A549 (cell line): ENCODE measurements at regions not wholly inside any gene's neighbourhood (a gene's known extent, or its start where the extent isn't known, plus 50 kb on each side); places are given as distances from the start of the nearest gene placed in this dataset.
A peak's percentile ranks its signal among the peaks of the same experiment; 100 is the strongest.

Experiments
- ATAC-seq, 2 experiments: fragments of 200-7000 bp in 1 of 2; fragments of >200 bp in 1 of 2; cut with Nextera tagmentation in 1 of 2; cut with Tn5 transposase in 1 of 2; 3 replicates each; pipeline versions ENCODE4 v1.8.0 to v1.9.1; 2018 to 2020; ENCODE audit warnings: mild to moderate bottlenecking in 1 of 2, moderate library complexity in 1 of 2
- CTCF ChIA-PET: fragments of 300-600 bp; sonication (Branson Sonifier 250); formaldehyde crosslinking; extraction: SDS; loops from one replicate; lab custom pipeline; 2021; ENCODE audit warnings: antibody characterized with exemption, inconsistent platforms; lab: Yijun Ruan, JAX
- POLR2A ChIA-PET: fragments of 350-600 bp; formaldehyde crosslinking; extraction: SDS; loops from one replicate; lab custom pipeline; 2021; ENCODE audit warnings: antibody characterized with exemption, inconsistent platforms; lab: Yijun Ruan, JAX
- DNase-seq, 2 experiments: peaks; one replicate each; pipeline versions ENCODE4 v3.0.0 to v3.0.0-alpha.2; 2011 to 2016; ENCODE audit warnings: low read depth in 1 of 2, low spot score in 1 of 2
- FAIRE-seq: peaks from 2 replicates; lab custom pipeline; 2011; peaks lifted over from hg19 to GRCh38; lab: Jason Lieb, UNC
- H3K27ac ChIP-seq, 2 experiments: fragments of >200 bp; sonication (Bioruptor Twin); formaldehyde crosslinking; 3 replicates each; pipeline ENCODE4 v1.5.1; 2016 to 2017
- H3K4me1 ChIP-seq: fragments of >200 bp; sonication (Bioruptor Twin); formaldehyde crosslinking; 3 replicates; pipeline ENCODE4 v1.6.1; 2016
- H3K4me2 ChIP-seq: fragments of >200 bp; sonication (Bioruptor Twin); formaldehyde crosslinking; 3 replicates; pipeline ENCODE4 v1.6.1; 2016
- H3K4me3 ChIP-seq: fragments of >200 bp; sonication (Bioruptor Twin); formaldehyde crosslinking; 3 replicates; pipeline ENCODE4 v1.5.1; 2016
- H3K9me3 ChIP-seq: fragments of >200 bp; sonication (Bioruptor Twin); formaldehyde crosslinking; 3 replicates; pipeline ENCODE4 v1.6.1; 2016
- ATOH8 ChIP-seq: fragments of 250-450 bp; sonication (Bioruptor Pico); IDR thresholded peaks from 2 replicates; pipeline ENCODE4 v1.5.0; 2020; ENCODE audit warnings: low read depth, mild to moderate bottlenecking, moderate library complexity
- BHLHE40 ChIP-seq: IDR thresholded peaks from 2 replicates; pipeline ENCODE4 v1.6.1; 2012; ENCODE audit warnings: low read depth, low read length, inconsistent platforms
- CBX2 ChIP-seq: fragments of 200-600 bp; sonication (generic); IDR thresholded peaks from 2 replicates; pipeline ENCODE4 v1.6.1; 2016; ENCODE audit warnings: low read depth, mild to moderate bottlenecking, borderline replicate concordance
- CHD2 ChIP-seq: fragments of 150-350 bp; IDR thresholded peaks from 2 replicates; pipeline ENCODE4 v1.6.1; 2014; ENCODE audit warnings: low read length; ENCODE audit not compliant: partially characterized antibody
- CHD4 ChIP-seq: fragments of 200-600 bp; sonication (generic); IDR thresholded peaks from 2 replicates; pipeline ENCODE4 v1.6.1; 2016; ENCODE audit warnings: antibody characterized with exemption, mild to moderate bottlenecking, borderline replicate concordance
- E2F6 ChIP-seq: IDR thresholded peaks from 2 replicates; pipeline ENCODE4 v1.6.1; 2012; ENCODE audit warnings: low read depth, borderline replicate concordance
- EHF ChIP-seq: fragments of 250-450 bp; sonication (Bioruptor Pico); IDR thresholded peaks from 2 replicates; pipeline ENCODE4 v1.5.0; 2020; ENCODE audit warnings: mild to moderate bottlenecking
- ESRRA ChIP-seq: fragments of 150-350 bp; IDR thresholded peaks from 2 replicates; pipeline ENCODE4 v1.6.1; 2014; ENCODE audit warnings: mild to moderate bottlenecking, low read length, borderline replicate concordance
- FOSB ChIP-seq: fragments of 250-450 bp; sonication (Bioruptor Pico); IDR thresholded peaks from 2 replicates; pipeline ENCODE4 v1.5.0; 2020; ENCODE audit warnings: mild to moderate bottlenecking, moderate library complexity
- FOSL2 ChIP-seq, 2 experiments: fragments of 450-650 bp in 1 of 2; fragments of >200 bp in 1 of 2; sonication (Bioruptor Twin) in 1 of 2; formaldehyde crosslinking; IDR thresholded peaks; 2 replicates each; pipeline versions ENCODE4 v1.5.0 to v1.6.1; 2016 to 2020; ENCODE audit warnings: mild to moderate bottlenecking in 1 of 2, moderate library complexity in 1 of 2
- HEYL ChIP-seq: fragments of 250-450 bp; sonication (Bioruptor Pico); IDR thresholded peaks from 2 replicates; pipeline ENCODE4 v1.8.0; 2021; ENCODE audit warnings: mild to moderate bottlenecking, moderate library complexity
- HOXA7 ChIP-seq: fragments of 250-450 bp; sonication (Bioruptor Pico); IDR thresholded peaks from 2 replicates; pipeline ENCODE4 v1.5.0; 2020; ENCODE audit warnings: mild to moderate bottlenecking, moderate library complexity
- HOXB13 ChIP-seq: fragments of 250-450 bp; sonication (Bioruptor Pico); IDR thresholded peaks from 2 replicates; pipeline ENCODE4 v1.5.0; 2020; ENCODE audit warnings: low read depth, mild to moderate bottlenecking, moderate library complexity
- JUNB ChIP-seq: fragments of >200 bp; sonication (Bioruptor Twin); formaldehyde crosslinking; IDR thresholded peaks from 2 replicates; pipeline ENCODE4 v1.6.1; 2016
- KDM5A ChIP-seq: fragments of 200-600 bp; sonication (generic); IDR thresholded peaks from 2 replicates; pipeline ENCODE4 v1.6.1; 2016; ENCODE audit warnings: antibody characterized with exemption, mild to moderate bottlenecking
- MAFK ChIP-seq: fragments of 450-650 bp; IDR thresholded peaks from 2 replicates; pipeline ENCODE4 v1.6.1; 2014; ENCODE audit not compliant: partially characterized antibody
- MAZ ChIP-seq: fragments of 150-350 bp; IDR thresholded peaks from 2 replicates; pipeline ENCODE4 v1.6.1; 2014; ENCODE audit warnings: antibody characterized with exemption, low read depth, low read length, borderline replicate concordance
- NFE2L2 ChIP-seq: fragments of 150-350 bp; conservative IDR thresholded peaks from 2 replicates; pipeline ENCODE4 v1.6.1; 2014; ENCODE audit warnings: low read length
- NPAS2 ChIP-seq: fragments of 250-450 bp; sonication (Bioruptor Pico); IDR thresholded peaks from 2 replicates; pipeline ENCODE4 v1.8.0; 2022; ENCODE audit warnings: mild to moderate bottlenecking, moderate library complexity, borderline replicate concordance
- PBX3 ChIP-seq: IDR thresholded peaks from 2 replicates; pipeline ENCODE4 v1.6.1; 2012
- POLR2AphosphoS2 ChIP-seq: conservative IDR thresholded peaks from 2 replicates; pipeline ENCODE4 v1.6.1; 2012; ENCODE audit warnings: low read length, improper control_type of control experiment, inconsistent platforms
- RAD21 ChIP-seq, 2 experiments: fragments of >200 bp in 1 of 2; sonication (Bioruptor Twin) in 1 of 2; formaldehyde crosslinking in 1 of 2; IDR thresholded peaks in 1 of 2; conservative IDR thresholded peaks in 1 of 2; 2 replicates in 1 of 2; 3 replicates in 1 of 2; pipeline ENCODE4 v1.6.1; 2012 to 2018; ENCODE audit warnings: inconsistent platforms in 1 of 2
- RARB ChIP-seq: fragments of 250-450 bp; sonication (Bioruptor Pico); IDR thresholded peaks from 2 replicates; pipeline ENCODE4 v1.8.0; 2021; ENCODE audit warnings: mild to moderate bottlenecking, moderate library complexity
- RFX5 ChIP-seq: fragments of 450-650 bp; IDR thresholded peaks from 2 replicates; pipeline ENCODE4 v1.7.1; 2014; ENCODE audit warnings: antibody characterized with exemption, mild to moderate bottlenecking, moderate library complexity
- SMC3 ChIP-seq: fragments of >200 bp; sonication (Bioruptor Twin); formaldehyde crosslinking; IDR thresholded peaks from 3 replicates; pipeline ENCODE4 v1.6.1; 2018; ENCODE audit warnings: inconsistent platforms
- ZSCAN20 ChIP-seq: fragments of 250-450 bp; sonication (Bioruptor Pico); IDR thresholded peaks from 2 replicates; pipeline ENCODE4 v1.8.0; 2022; ENCODE audit warnings: mild to moderate bottlenecking, moderate library complexity
- WGBS: methylation state at CpG from one replicate; pipeline ENCODE4 v1.1.6; 2017; ENCODE audit errors: missing lambda C conversion rate; 5-methylcytosine and 5-hydroxymethylcytosine counted together

- TF ChIP-seq SMC3 (no peak), ZSCAN20 (CRISPR knock-in tag) (no peak), BHLHE40 (no peak), ATOH8 (no peak)
- ATAC-seq (no peak), DNase-seq (no peak), FAIRE-seq (no peak)
- H3K4me2 ChIP-seq = no peak overlapping the region
- WGBS = 78% methylated on average over 17 of the region's 17 CpGs
- ChIA-PET POLR2A (no interaction called here), CTCF (no interaction called here)
- no peak overlapping the region for H3K27ac ChIP-seq
- H3K4me1 ChIP-seq = no peaks in the 10 kb centered on the region
- H3K4me3 ChIP-seq = no peak overlapping the region
- H3K9me3 ChIP-seq = no peaks in the 10 kb centered on the region
These were observed 1888.0 kb upstream of the CDH9 start for GRCh38 chr5:28926422-28926821.

GRCh38 chr5:28917631-28918030 is 1879.2 kb upstream of the CDH9 start:
- WGBS = 53% methylated on average over 2 of the region's 2 CpGs
- H3K9me3 ChIP-seq = no peaks in the 10 kb centered on the region
- H3K4me3 ChIP-seq = no peak overlapping the region
- no peak overlapping the region for H3K4me2 ChIP-seq
- DNase-seq (no peak), ATAC-seq (no peak)
- CTCF ChIA-PET = no interaction called here
- no peak for TF ChIP-seq JUNB
- TF ChIP-seq POLR2AphosphoS2 = no peak
- TF ChIP-seq PBX3 = no peak
- TF ChIP-seq MAZ = no peak
- TF ChIP-seq BHLHE40 = no peak
- no peak for TF ChIP-seq CHD4
- no peak for TF ChIP-seq NFE2L2
- TF ChIP-seq MAFK = no peak
- TF ChIP-seq HOXB13 = no peak
- TF ChIP-seq KDM5A = no peak
- no peak for TF ChIP-seq CHD2
- TF ChIP-seq, all 56 proteins: peak for 0
- H3K27ac ChIP-seq = no peak overlapping the region
- FAIRE-seq = no peak
- no peaks in the 10 kb centered on the region for H3K4me1 ChIP-seq
- POLR2A ChIA-PET = no interaction called here

GRCh38 chr5:28914297-28914696 is 1875.9 kb upstream of the CDH9 start:
- DNase-seq (no peak), ATAC-seq (no peak), FAIRE-seq (peak; percentile 49)
- WGBS = 32% methylated on average over 2 of the region's 2 CpGs
- Histone ChIP-seq H3K4me3 (no peak overlapping the region), H3K9me3 (no peaks in the 10 kb centered on the region), H3K4me1 (no peaks in the 10 kb centered on the region), H3K4me2 (no peak overlapping the region), H3K27ac (no peak overlapping the region)
- ChIA-PET POLR2A (no interaction called here), CTCF (no interaction called here)
- TF ChIP-seq EHF (CRISPR knock-in tag) (no peak), HOXA7 (CRISPR knock-in tag) (no peak), NPAS2 (CRISPR knock-in tag) (no peak), RFX5 (no peak), KDM5A (no peak), RARB (CRISPR knock-in tag) (no peak), HEYL (CRISPR knock-in tag) (no peak), ESRRA (no peak), BHLHE40 (no peak), FOSB (no peak), RAD21 (conservative IDR thresholded peaks at IDR 0.05 in 1 of 2, IDR thresholded peaks at IDR 0.05 in 1 of 2) (no peak), E2F6 (no peak), FOSL2 (IDR thresholded peaks at IDR 0.05) (no peak), FOSL2 (CRISPR knock-in tag; IDR thresholded peaks at IDR 0.05) (no peak), CBX2 (no peak), POLR2AphosphoS2 (no peak)
